ENCODE measurements at regions not wholly inside any gene's neighbourhood (a gene's known extent, or its start where the extent isn't known, plus 50 kb on each side); places are given as distances from the start of the nearest gene placed in this dataset.
"Not testable (repeated sequence)": the region's sequence is repeated elsewhere in the genome, so short reads cannot be mapped to it uniquely, and the experiment has no call there.

- H3K4me1 Mint-ChIP-seq, result no peaks in the 10 kb centered on the region
- no peak overlapping the region for H3K4me3 Mint-ChIP-seq
- DNase-seq, result no peak
- TF ChIP-seq, protein P1, sequence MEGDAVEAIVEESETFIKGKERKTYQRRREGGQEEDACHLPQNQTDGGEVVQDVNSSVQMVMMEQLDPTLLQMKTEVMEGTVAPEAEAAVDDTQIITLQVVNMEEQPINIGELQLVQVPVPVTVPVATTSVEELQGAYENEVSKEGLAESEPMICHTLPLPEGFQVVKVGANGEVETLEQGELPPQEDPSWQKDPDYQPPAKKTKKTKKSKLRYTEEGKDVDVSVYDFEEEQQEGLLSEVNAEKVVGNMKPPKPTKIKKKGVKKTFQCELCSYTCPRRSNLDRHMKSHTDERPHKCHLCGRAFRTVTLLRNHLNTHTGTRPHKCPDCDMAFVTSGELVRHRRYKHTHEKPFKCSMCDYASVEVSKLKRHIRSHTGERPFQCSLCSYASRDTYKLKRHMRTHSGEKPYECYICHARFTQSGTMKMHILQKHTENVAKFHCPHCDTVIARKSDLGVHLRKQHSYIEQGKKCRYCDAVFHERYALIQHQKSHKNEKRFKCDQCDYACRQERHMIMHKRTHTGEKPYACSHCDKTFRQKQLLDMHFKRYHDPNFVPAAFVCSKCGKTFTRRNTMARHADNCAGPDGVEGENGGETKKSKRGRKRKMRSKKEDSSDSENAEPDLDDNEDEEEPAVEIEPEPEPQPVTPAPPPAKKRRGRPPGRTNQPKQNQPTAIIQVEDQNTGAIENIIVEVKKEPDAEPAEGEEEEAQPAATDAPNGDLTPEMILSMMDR (IDR thresholded peaks at IDR 0.05), result no peak
- peaks cover 50% of the 10 kb centered on the region for H3K36me3 Mint-ChIP-seq (ENCODE audit: low read depth)
- peaks cover 25% of the 10 kb centered on the region for H3K9me3 Mint-ChIP-seq
- H3K27me3 Mint-ChIP-seq (ENCODE audit: low read depth, poor library complexity), result no peaks in the 10 kb centered on the region
- no peak overlapping the region for H3K27ac Mint-ChIP-seq
Observed at GRCh38 chr10:65618126-65618525, 1307.7 kb upstream of the LRRTM3 start.

- Mint-ChIP-seq H3K27me3 (ENCODE audit: low read depth, poor library complexity) (no peaks in the 10 kb centered on the region), H3K27ac (no peak overlapping the region), H3K9me3 (peaks cover 8% of the 10 kb centered on the region), H3K36me3 (ENCODE audit: low read depth) (peaks cover 28% of the 10 kb centered on the region), H3K4me1 (no peaks in the 10 kb centered on the region), H3K4me3 (no peak overlapping the region)
- no peak for DNase-seq
- TF ChIP-seq, protein P1 (IDR thresholded peaks at IDR 0.05), result no peak
Observed at GRCh38 chr10:65620404-65621048, 1305.3 kb upstream of the LRRTM3 start.

- Mint-ChIP-seq H3K27me3 (ENCODE audit: low read depth, poor library complexity) (no peaks in the 10 kb centered on the region), H3K9me3 (peaks cover 3% of the 10 kb centered on the region), H3K4me1 (no peaks in the 10 kb centered on the region), H3K4me3 (no peak overlapping the region), H3K27ac (no peak overlapping the region), H3K36me3 (ENCODE audit: low read depth) (peaks cover 9% of the 10 kb centered on the region)
- TF ChIP-seq, protein P1 (IDR thresholded peaks at IDR 0.05), result no peak
- no peak for DNase-seq
Observed at GRCh38 chr10:65622608-65623007, 1303.2 kb upstream of the LRRTM3 start.

DNA sequence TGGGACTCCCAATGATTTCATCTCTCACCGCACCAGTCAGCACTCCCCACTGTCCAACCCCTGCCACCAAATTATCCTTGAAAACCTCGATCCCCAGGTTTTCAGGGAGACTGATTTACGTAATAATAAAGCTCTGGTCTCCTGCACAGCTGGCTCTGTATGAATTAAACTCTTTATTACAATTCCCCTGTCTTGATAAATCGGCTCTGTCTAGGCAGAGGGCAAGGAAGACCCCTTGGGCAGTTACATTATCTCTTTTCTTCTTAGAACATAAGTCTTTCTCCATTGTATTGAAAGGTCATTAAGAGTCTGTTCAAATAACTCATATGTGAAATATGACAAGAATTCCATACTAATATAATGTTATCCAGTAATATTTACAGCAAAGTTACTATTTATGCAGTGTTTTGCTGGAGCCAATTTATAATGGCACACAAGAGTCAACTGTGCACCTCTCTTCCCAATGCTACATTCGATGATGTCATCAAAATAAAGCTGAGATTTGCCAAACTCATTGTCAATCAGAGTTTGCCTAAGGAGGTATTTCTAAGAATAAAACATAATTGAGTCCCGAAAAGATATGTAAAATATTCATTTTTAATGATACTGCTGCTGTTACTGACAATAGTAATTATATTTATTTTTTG is 1297.2 kb upstream of the LRRTM3 start:
- Mint-ChIP-seq H3K36me3 (ENCODE audit: low read depth) (peaks cover 28% of the 10 kb centered on the region), H3K27me3 (ENCODE audit: low read depth, poor library complexity) (no peaks in the 10 kb centered on the region), H3K4me3 (no peak overlapping the region), H3K27ac (no peak overlapping the region), H3K4me1 (no peaks in the 10 kb centered on the region), H3K9me3 (peaks cover 14% of the 10 kb centered on the region)
- no peak for DNase-seq
- TF ChIP-seq, protein P1 (IDR thresholded peaks at IDR 0.05), result no peak

- H3K36me3 Mint-ChIP-seq (ENCODE audit: low read depth), result peaks cover 40% of the 10 kb centered on the region
- H3K27me3 Mint-ChIP-seq (ENCODE audit: low read depth, poor library complexity), result no peaks in the 10 kb centered on the region
- H3K4me1 Mint-ChIP-seq, result no peaks in the 10 kb centered on the region
- H3K27ac Mint-ChIP-seq, result no peak overlapping the region
- H3K4me3 Mint-ChIP-seq, result no peak overlapping the region
- no peak for DNase-seq
- H3K9me3 Mint-ChIP-seq, result peaks cover 43% of the 10 kb centered on the region
- TF ChIP-seq, protein P1 (IDR thresholded peaks at IDR 0.05), result no peak
Observed at GRCh38 chr10:65660006-65660405, 1265.8 kb upstream of the LRRTM3 start.

DNA sequence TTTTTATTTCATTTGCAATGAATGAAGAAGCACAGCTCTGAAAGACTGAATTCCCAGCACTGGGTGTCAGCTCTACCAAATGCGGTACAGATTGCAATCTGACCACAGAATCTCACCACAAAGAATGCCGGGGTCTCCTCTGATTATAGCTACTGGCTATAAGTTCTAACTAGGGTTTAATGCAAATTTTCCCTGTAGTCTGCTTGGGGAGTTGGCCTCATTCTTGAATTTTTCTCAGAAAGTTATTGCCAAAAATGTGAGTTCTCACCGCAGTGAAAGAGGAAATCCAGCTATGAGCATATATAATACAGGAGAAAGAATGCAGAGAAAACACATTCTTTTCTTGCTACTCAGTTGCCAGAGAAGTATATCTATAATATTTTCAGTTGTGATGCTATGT is 1255.7 kb upstream of the LRRTM3 start:
- Mint-ChIP-seq H3K27ac (no peak overlapping the region), H3K27me3 (ENCODE audit: low read depth, poor library complexity) (no peaks in the 10 kb centered on the region), H3K9me3 (peaks cover 21% of the 10 kb centered on the region), H3K4me3 (no peak overlapping the region), H3K4me1 (no peaks in the 10 kb centered on the region), H3K36me3 (ENCODE audit: low read depth) (peaks cover 58% of the 10 kb centered on the region)
- DNase-seq, result no peak
- TF ChIP-seq, protein P1 (IDR thresholded peaks at IDR 0.05), result no peak

GRCh38 chr10:65670596-65670995 is 1255.2 kb upstream of the LRRTM3 start:
- Mint-ChIP-seq H3K36me3 (ENCODE audit: low read depth) (peaks cover 58% of the 10 kb centered on the region), H3K9me3 (peaks cover 20% of the 10 kb centered on the region)
- not testable (repeated sequence) for H3K27ac Mint-ChIP-seq; H3K27me3 Mint-ChIP-seq (ENCODE audit: low read depth, poor library complexity); H3K4me1 Mint-ChIP-seq; DNase-seq; H3K4me3 Mint-ChIP-seq
